ENCODE measurements at regions not wholly inside any gene's neighbourhood (a gene's known extent, or its start where the extent isn't known, plus 50 kb on each side); places are given as distances from the start of the nearest gene placed in this dataset.

GRCh38 chr4:138741766-138742377, 273.7 kb upstream of the NOCT start:
- H3K36me3 ChIP-seq (ENCODE audit: insufficient read depth, low read length) = no peaks in the 10 kb centered on the region
- no peak for DNase-seq (ENCODE audit: insufficient read length, low spot score, missing footprints)
- H3K4me3 ChIP-seq (ENCODE audit: insufficient read depth, low read length) = no peak overlapping the region
- no peaks in the 10 kb centered on the region for H3K9me3 ChIP-seq (ENCODE audit: low read depth, low read length)
- H3K27me3 ChIP-seq (ENCODE audit: insufficient read depth, low read length) = no peaks in the 10 kb centered on the region
- H3K27ac ChIP-seq (ENCODE audit: low read depth, low read length) = no peak overlapping the region
- no peaks in the 10 kb centered on the region for H3K4me1 ChIP-seq (ENCODE audit: insufficient read depth, low read length)
- H3K4me2 ChIP-seq (ENCODE audit: insufficient read depth, low read length) = no peak overlapping the region
- TF ChIP-seq CTCF (IDR thresholded peaks at IDR 0.05; ENCODE audit: extremely low read depth, low read depth, low read length) = no peak
- H2AFZ ChIP-seq (ENCODE audit: low read length) = no peak overlapping the region
- no peaks in the 10 kb centered on the region for H3K79me2 ChIP-seq (ENCODE audit: insufficient read depth, low read length)
- H4K20me1 ChIP-seq (ENCODE audit: insufficient read depth, low read length) = no peaks in the 10 kb centered on the region

- Histone ChIP-seq H4K20me1 (ENCODE audit: insufficient read depth, low read length) (no peaks in the 10 kb centered on the region), H3K79me2 (ENCODE audit: insufficient read depth, low read length) (no peaks in the 10 kb centered on the region), H3K27me3 (ENCODE audit: insufficient read depth, low read length) (no peaks in the 10 kb centered on the region), H3K4me3 (ENCODE audit: insufficient read depth, low read length) (no peak overlapping the region), H3K4me2 (ENCODE audit: insufficient read depth, low read length) (no peak overlapping the region), H3K9me3 (ENCODE audit: low read depth, low read length) (no peaks in the 10 kb centered on the region), H3K27ac (ENCODE audit: low read depth, low read length) (no peak overlapping the region), H3K36me3 (ENCODE audit: insufficient read depth, low read length) (no peaks in the 10 kb centered on the region), H3K4me1 (ENCODE audit: insufficient read depth, low read length) (peaks cover 3% of the 10 kb centered on the region), H2AFZ (ENCODE audit: low read length) (no peak overlapping the region)
- no peak for DNase-seq (ENCODE audit: insufficient read length, low spot score, missing footprints)
- no peak for TF ChIP-seq CTCF (IDR thresholded peaks at IDR 0.05; ENCODE audit: extremely low read depth, low read depth, low read length)
These were observed 274.5 kb upstream of the NOCT start for GRCh38 chr4:138740816-138741745.

GRCh38 chr4:138736362-138736761, 279.2 kb upstream of the NOCT start:
- H3K27ac ChIP-seq (ENCODE audit: low read depth, low read length) = no peak overlapping the region
- H2AFZ ChIP-seq (ENCODE audit: low read length) = no peak overlapping the region
- H3K36me3 ChIP-seq (ENCODE audit: insufficient read depth, low read length) = no peaks in the 10 kb centered on the region
- no peak overlapping the region for H3K4me3 ChIP-seq (ENCODE audit: insufficient read depth, low read length)
- H3K9me3 ChIP-seq (ENCODE audit: low read depth, low read length) = no peaks in the 10 kb centered on the region
- H3K79me2 ChIP-seq (ENCODE audit: insufficient read depth, low read length) = no peaks in the 10 kb centered on the region
- H3K4me2 ChIP-seq (ENCODE audit: insufficient read depth, low read length) = peak overlapping the region; percentile 7
- peaks cover 3% of the 10 kb centered on the region for H3K4me1 ChIP-seq (ENCODE audit: insufficient read depth, low read length)
- DNase-seq (ENCODE audit: insufficient read length, low spot score, missing footprints) = peak; percentile 81
- TF ChIP-seq CTCF (IDR thresholded peaks at IDR 0.05; ENCODE audit: extremely low read depth, low read depth, low read length) = no peak
- H3K27me3 ChIP-seq (ENCODE audit: insufficient read depth, low read length) = no peaks in the 10 kb centered on the region
- H4K20me1 ChIP-seq (ENCODE audit: insufficient read depth, low read length) = no peaks in the 10 kb centered on the region

- peak; percentile 61 for DNase-seq (ENCODE audit: insufficient read length, low spot score, missing footprints)
- peaks cover 3% of the 10 kb centered on the region for H3K4me1 ChIP-seq (ENCODE audit: insufficient read depth, low read length)
- H3K27ac ChIP-seq (ENCODE audit: low read depth, low read length) = no peak overlapping the region
- no peaks in the 10 kb centered on the region for H3K27me3 ChIP-seq (ENCODE audit: insufficient read depth, low read length)
- H3K36me3 ChIP-seq (ENCODE audit: insufficient read depth, low read length) = no peaks in the 10 kb centered on the region
- H3K4me3 ChIP-seq (ENCODE audit: insufficient read depth, low read length) = no peak overlapping the region
- no peak overlapping the region for H2AFZ ChIP-seq (ENCODE audit: low read length)
- no peak overlapping the region for H3K4me2 ChIP-seq (ENCODE audit: insufficient read depth, low read length)
- no peak for TF ChIP-seq CTCF (IDR thresholded peaks at IDR 0.05; ENCODE audit: extremely low read depth, low read depth, low read length)
- no peaks in the 10 kb centered on the region for H3K9me3 ChIP-seq (ENCODE audit: low read depth, low read length)
- no peaks in the 10 kb centered on the region for H4K20me1 ChIP-seq (ENCODE audit: insufficient read depth, low read length)
- no peaks in the 10 kb centered on the region for H3K79me2 ChIP-seq (ENCODE audit: insufficient read depth, low read length)
These were observed 280.8 kb upstream of the NOCT start for GRCh38 chr4:138734746-138735145.
